Spleen (tissue), 7 donors: ENCODE measurements at regions not wholly inside any gene's neighbourhood (a gene's known extent, or its start where the extent isn't known, plus 50 kb on each side); places are given as distances from the start of the nearest gene placed in this dataset.

Experiments
- CTCF ChIP-seq, 11 experiments: fragments of 200-600 bp in 7 of 11; fragments of 450-650 bp in 4 of 11; sonication (generic) in 4 of 11; IDR thresholded peaks in 8 of 11; conservative IDR thresholded peaks in 3 of 11; 1 replicate in 7 of 11; 2 replicates in 4 of 11; pipeline versions ENCODE4 v1.4.0 to v1.8.0; 2016 to 2021; ENCODE audit warnings: antibody characterized with exemption in 11 of 11, inconsistent platforms in 4 of 11, mild to moderate bottlenecking in 1 of 11
- POLR2A ChIP-seq, 3 donors: fragments of 450-650 bp; IDR thresholded peaks; one replicate each; pipeline ENCODE4 v1.5.1; 2017; ENCODE audit warnings: antibody characterized with exemption in 3 of 3, mild to moderate bottlenecking in 1 of 3
- POLR2AphosphoS5 ChIP-seq, 3 donors: sonication (generic); formaldehyde crosslinking; IDR thresholded peaks; one replicate each; pipeline ENCODE4 v1.5.1; 2017; ENCODE audit warnings: antibody characterized with exemption in 3 of 3
- donor health status: DM: no; HTN: no; CAD: no; lungs with moderate emphysema.
- donor health status: DM: no; HTN: no; CAD: no.
- donor health status: DM: no; HTN: no; CAD: no.

- TF ChIP-seq CTCF (IDR thresholded peaks at IDR 0.05 in 8 of 11, conservative IDR thresholded peaks at IDR 0.05 in 3 of 11): no peak
- TF ChIP-seq POLR2AphosphoS5 (IDR thresholded peaks at IDR 0.05): no peak
- no peak for TF ChIP-seq POLR2A (IDR thresholded peaks at IDR 0.05)
Measured at GRCh38 chr11:126137136-126137535, 74.3 kb downstream of the RPUSD4 start.
